MM.1S (cell line): ENCODE measurements at regions not wholly inside any gene's neighbourhood (a gene's known extent, or its start where the extent isn't known, plus 50 kb on each side); places are given as distances from the start of the nearest gene placed in this dataset.
"Not testable (repeated sequence)": the region's sequence is repeated elsewhere in the genome, so short reads cannot be mapped to it uniquely, and the experiment has no call there.

Experiments used
- CTCF ChIP-seq: fragments of 300-600 bp; sonication (generic); IDR thresholded peaks from 2 replicates; pipeline ENCODE4 v1.5.1; 2016; ENCODE audit warnings: antibody characterized with exemption, low read length, mixed read lengths
- EZH2 ChIP-seq: fragments of 300-600 bp; sonication (generic); optimal IDR thresholded peaks from 2 replicates; pipeline ENCODE3; 2017; ENCODE audit warnings: low read depth, mild to moderate bottlenecking, antibody characterized with exemption, low read length, mixed read lengths
- EZH2phosphoT487 ChIP-seq: fragments of 300-600 bp; sonication (generic); IDR thresholded peaks from 2 replicates; pipeline ENCODE4 v1.6.1; 2018; ENCODE audit warnings: antibody characterized with exemption, low read length

GRCh38 chr1:224839648-224840300 lies 89.7 kb upstream of the DNAH14 start:
- not testable (repeated sequence) for TF ChIP-seq CTCF, EZH2, EZH2phosphoT487
